ENCODE measurements at regions not wholly inside any gene's neighbourhood (a gene's known extent, or its start where the extent isn't known, plus 50 kb on each side); places are given as distances from the start of the nearest gene placed in this dataset.

- intact Hi-C loops (cut with micrococcal nuclease) = no loop called here
- Histone ChIP-seq H4K5ac (ENCODE audit: low read depth, low read length) (no peak overlapping the region), H4K91ac (ENCODE audit: insufficient read depth, low read depth, low read length) (no peak overlapping the region), H2AFZ (replicated peaks; ENCODE audit: low read length, poor library complexity) (no peak overlapping the region), H2AK5ac (ENCODE audit: low read depth, low read length) (no peak overlapping the region), H3K36me3 (ENCODE audit: control insufficient read depth, insufficient read depth, low read length) (no peaks in the 10 kb centered on the region), H4K8ac (ENCODE audit: low read depth in 2 of 2, low read length in 2 of 2) (no peak overlapping the region), H3K9me1 (ENCODE audit: insufficient read depth, low read length) (no peaks in the 10 kb centered on the region), H3K23ac (ENCODE audit: low read depth, low read length) (no peak overlapping the region), H3K56ac (ENCODE audit: extremely low read depth, insufficient read depth, low read length) (no peak overlapping the region), H2BK120ac (ENCODE audit: low read depth, low read length) (no peak overlapping the region), H3K9ac (ENCODE audit: low read depth, low read length) (no peak overlapping the region), H4K20me1 (ENCODE audit: insufficient read depth, low read length) (no peaks in the 10 kb centered on the region), H3K14ac (replicated peaks; ENCODE audit: low read depth, low read length) (no peak overlapping the region), H3K4me3 (ENCODE audit: insufficient read depth, low read depth, low read length) (no peak overlapping the region), H3K4me2 (ENCODE audit: low read depth, low read length) (no peak overlapping the region), H3K18ac (ENCODE audit: low read depth, low read length) (no peak overlapping the region), H3K4me1 (ENCODE audit: control insufficient read depth, insufficient read depth, low read length) (no peaks in the 10 kb centered on the region), H2AK9ac (replicated peaks; ENCODE audit: low read depth, low read length, poor library complexity) (no peak overlapping the region), H3K27me3 (ENCODE audit: control insufficient read depth, insufficient read depth, low read length) (no peaks in the 10 kb centered on the region), H3K79me1 (ENCODE audit: low read depth in 1 of 2, low read length in 2 of 2) (no peaks in the 10 kb centered on the region), H2BK20ac (ENCODE audit: low read depth, low read length) (no peak overlapping the region), H2BK15ac (ENCODE audit: low read depth, low read length) (no peak overlapping the region), H2BK5ac (ENCODE audit: low read depth, low read length, poor library complexity, severe bottlenecking) (no peak overlapping the region), H3K9me3 (ENCODE audit: control insufficient read depth, insufficient read depth, low read length) (no peaks in the 10 kb centered on the region), H3K4ac (ENCODE audit: low read depth, low read length) (no peak overlapping the region), H3K27ac (ENCODE audit: insufficient read depth, low read length) (no peak overlapping the region)
- POLR2A ChIA-PET (ENCODE audit: unreplicated experiment) = no interaction called here
- no CpG with 5 or more reads among the region's 1 CpG for WGBS, 2 experiments (ENCODE audit: extremely low coverage in 2 of 2, insufficient read length in 1 of 2)
- CTCF ChIA-PET = no interaction called here
- TF ChIP-seq MAFK (IDR thresholded peaks at IDR 0.05; ENCODE audit: low read depth, low read length) = no peak
- no peak for TF ChIP-seq NFE2L2 (IDR thresholded peaks at IDR 0.05; ENCODE audit: low read depth, low read length)
- ATAC-seq (ENCODE audit: low read depth) (no peak), DNase-seq (no peak)
- dilution Hi-C loops (cut with HindIII; ENCODE audit: low sequenced_read_pairs, unreplicated experiment) = no loop called here
- in situ Hi-C loops (cut with MboI; ENCODE audit: low sequenced_read_pairs) = no loop called here
- no TSS peak for BruUV-seq (replicated peaks)
These were observed 665.1 kb downstream of the EFNA5 start for GRCh38 chr5:107005653-107006052.

All from IMR-90 (cell line).